Dendritic cell treated with granulocyte-macrophage colony-stimulating factor and Interleukin-4, amounts not matched to agents 40 ng/mL and 50 ng/mL, for 4 days (primary cell): ENCODE measurements at regions not wholly inside any gene's neighbourhood (a gene's known extent, or its start where the extent isn't known, plus 50 kb on each side); places are given as distances from the start of the nearest gene placed in this dataset.
"Not testable (repeated sequence)": the region's sequence is repeated elsewhere in the genome, so short reads cannot be mapped to it uniquely, and the experiment has no call there.

Experiments used
- H3K27ac Mint-ChIP-seq: one replicate; pipeline ENCODE4 v1.8.0; 2022; ENCODE audit warnings: mild to moderate bottlenecking, mixed read lengths
- H3K27me3 Mint-ChIP-seq: one replicate; pipeline ENCODE4 v1.8.0; 2022; ENCODE audit warnings: mild to moderate bottlenecking, mixed read lengths
- H3K36me3 Mint-ChIP-seq: one replicate; pipeline ENCODE4 v1.8.0; 2022; ENCODE audit warnings: low read depth, mixed read lengths
- H3K4me1 Mint-ChIP-seq: one replicate; pipeline ENCODE4 v1.8.0; 2022; ENCODE audit warnings: low read depth, mixed read lengths
- H3K4me3 Mint-ChIP-seq: one replicate; pipeline ENCODE4 v1.8.0; 2022; ENCODE audit warnings: mild to moderate bottlenecking, moderate library complexity, mixed read lengths
- H3K9me3 Mint-ChIP-seq: one replicate; pipeline ENCODE4 v1.8.0; 2022; ENCODE audit warnings: mixed read lengths
- intact Hi-C: fragments of 100-400 bp; cut with micrococcal nuclease; formaldehyde crosslinking; loops from one replicate; pipeline ENCODE4 v1.15.0; 2022

GRCh38 chr7:91474074-91474473 is 209.8 kb downstream of the FZD1 start:
- Mint-ChIP-seq H3K9me3 (peaks cover 28% of the 10 kb centered on the region), H3K27me3 (no peaks in the 10 kb centered on the region), H3K36me3 (no peaks in the 10 kb centered on the region), H3K4me1 (no peaks in the 10 kb centered on the region), H3K27ac (no peak overlapping the region), H3K4me3 (no peak overlapping the region)
- intact Hi-C loops: no loop called here

- H3K27ac Mint-ChIP-seq, intact Hi-C loops, H3K36me3 Mint-ChIP-seq, H3K4me1 Mint-ChIP-seq, H3K4me3 Mint-ChIP-seq, H3K27me3 Mint-ChIP-seq: not testable (repeated sequence)
- H3K9me3 Mint-ChIP-seq: peaks cover 36% of the 10 kb centered on the region
Measured at GRCh38 chr7:91480470-91480869, 216.2 kb downstream of the FZD1 start.

- H3K36me3 Mint-ChIP-seq: no peaks in the 10 kb centered on the region
- H3K4me1 Mint-ChIP-seq: no peaks in the 10 kb centered on the region
- intact Hi-C loops: no loop called here
- no peak overlapping the region for H3K4me3 Mint-ChIP-seq
- H3K27ac Mint-ChIP-seq: no peak overlapping the region
- H3K27me3 Mint-ChIP-seq: no peaks in the 10 kb centered on the region
- peaks cover 6% of the 10 kb centered on the region for H3K9me3 Mint-ChIP-seq
Measured at GRCh38 chr7:91491868-91492267, 227.6 kb downstream of the FZD1 start.

GRCh38 chr7:91492317-91492716 is 228.1 kb downstream of the FZD1 start:
- H3K9me3 Mint-ChIP-seq: peaks cover 11% of the 10 kb centered on the region
- H3K27me3 Mint-ChIP-seq: no peaks in the 10 kb centered on the region
- no peak overlapping the region for H3K27ac Mint-ChIP-seq
- H3K4me1 Mint-ChIP-seq: no peaks in the 10 kb centered on the region
- no peaks in the 10 kb centered on the region for H3K36me3 Mint-ChIP-seq
- H3K4me3 Mint-ChIP-seq: no peak overlapping the region
- intact Hi-C loops: no loop called here

- H3K36me3 Mint-ChIP-seq: no peaks in the 10 kb centered on the region
- H3K27me3 Mint-ChIP-seq: no peaks in the 10 kb centered on the region
- no peaks in the 10 kb centered on the region for H3K4me1 Mint-ChIP-seq
- intact Hi-C loops: no loop called here
- H3K27ac Mint-ChIP-seq: no peak overlapping the region
- H3K4me3 Mint-ChIP-seq: no peak overlapping the region
- H3K9me3 Mint-ChIP-seq: peaks cover 14% of the 10 kb centered on the region
Measured at GRCh38 chr7:91492773-91493172, 228.5 kb downstream of the FZD1 start.

GRCh38 chr7:91494450-91494849 is 230.2 kb downstream of the FZD1 start:
- Mint-ChIP-seq H3K9me3 (peaks cover 23% of the 10 kb centered on the region), H3K27ac (no peak overlapping the region), H3K27me3 (no peaks in the 10 kb centered on the region), H3K4me3 (no peak overlapping the region), H3K4me1 (no peaks in the 10 kb centered on the region), H3K36me3 (no peaks in the 10 kb centered on the region)
- intact Hi-C loops: no loop called here

GRCh38 chr7:91496251-91496820 is 232.1 kb downstream of the FZD1 start:
- no peaks in the 10 kb centered on the region for H3K27me3 Mint-ChIP-seq

GRCh38 chr7:91497277-91497676 is 233.0 kb downstream of the FZD1 start:
- peaks cover 45% of the 10 kb centered on the region for H3K9me3 Mint-ChIP-seq
- H3K4me3 Mint-ChIP-seq, H3K36me3 Mint-ChIP-seq, H3K27me3 Mint-ChIP-seq, H3K27ac Mint-ChIP-seq, intact Hi-C loops, H3K4me1 Mint-ChIP-seq: not testable (repeated sequence)

More at GRCh38 chr7:91496251-91496820, 232.1 kb downstream of the FZD1 start:
- Mint-ChIP-seq H3K27ac (no peak overlapping the region), H3K36me3 (no peaks in the 10 kb centered on the region), H3K4me1 (no peaks in the 10 kb centered on the region), H3K9me3 (peaks cover 37% of the 10 kb centered on the region), H3K4me3 (no peak overlapping the region)
- intact Hi-C loops: no loop called here

GRCh38 chr7:91503934-91504555 is 239.8 kb downstream of the FZD1 start:
- no peaks in the 10 kb centered on the region for H3K4me1 Mint-ChIP-seq
- H3K27ac Mint-ChIP-seq: no peak overlapping the region
- intact Hi-C loops: no loop called here
- peaks cover 22% of the 10 kb centered on the region for H3K9me3 Mint-ChIP-seq
- H3K4me3 Mint-ChIP-seq: no peak overlapping the region
- no peaks in the 10 kb centered on the region for H3K36me3 Mint-ChIP-seq
- no peaks in the 10 kb centered on the region for H3K27me3 Mint-ChIP-seq

- H3K27me3 Mint-ChIP-seq: no peaks in the 10 kb centered on the region
- H3K9me3 Mint-ChIP-seq: peaks cover 22% of the 10 kb centered on the region
- no peak overlapping the region for H3K27ac Mint-ChIP-seq
- no peaks in the 10 kb centered on the region for H3K4me1 Mint-ChIP-seq
- no peaks in the 10 kb centered on the region for H3K36me3 Mint-ChIP-seq
- H3K4me3 Mint-ChIP-seq: no peak overlapping the region
- intact Hi-C loops: no loop called here
Measured at GRCh38 chr7:91504919-91505318, 240.7 kb downstream of the FZD1 start.

- H3K36me3 Mint-ChIP-seq, H3K27me3 Mint-ChIP-seq, intact Hi-C loops, H3K27ac Mint-ChIP-seq, H3K4me1 Mint-ChIP-seq, H3K4me3 Mint-ChIP-seq, H3K9me3 Mint-ChIP-seq: not testable (repeated sequence)
Measured at GRCh38 chr7:91506966-91507365, 242.7 kb downstream of the FZD1 start.

GRCh38 chr7:91511861-91512260 is 247.6 kb downstream of the FZD1 start:
- intact Hi-C loops, H3K4me3 Mint-ChIP-seq, H3K27ac Mint-ChIP-seq, H3K27me3 Mint-ChIP-seq, H3K4me1 Mint-ChIP-seq, H3K36me3 Mint-ChIP-seq, H3K9me3 Mint-ChIP-seq: not testable (repeated sequence)

GRCh38 chr7:91512958-91513357 is 248.7 kb downstream of the FZD1 start:
- H3K36me3 Mint-ChIP-seq: no peaks in the 10 kb centered on the region
- intact Hi-C loops: no loop called here

GRCh38 chr7:91514591-91514990 is 250.4 kb downstream of the FZD1 start:
- no peaks in the 10 kb centered on the region for H3K36me3 Mint-ChIP-seq
- H3K9me3 Mint-ChIP-seq: no peaks in the 10 kb centered on the region
- no peaks in the 10 kb centered on the region for H3K27me3 Mint-ChIP-seq
- H3K27ac Mint-ChIP-seq: no peak overlapping the region
- peaks cover 17% of the 10 kb centered on the region for H3K4me1 Mint-ChIP-seq
- H3K4me3 Mint-ChIP-seq: no peak overlapping the region
- intact Hi-C loops: no loop called here

More at GRCh38 chr7:91512958-91513357, 248.7 kb downstream of the FZD1 start:
- Mint-ChIP-seq H3K27ac (no peak overlapping the region), H3K9me3 (no peaks in the 10 kb centered on the region), H3K27me3 (no peaks in the 10 kb centered on the region), H3K4me1 (peaks cover 2% of the 10 kb centered on the region), H3K4me3 (no peak overlapping the region)

- intact Hi-C loops: no loop called here
- Mint-ChIP-seq H3K4me3 (no peak overlapping the region), H3K27me3 (no peaks in the 10 kb centered on the region), H3K36me3 (no peaks in the 10 kb centered on the region), H3K9me3 (no peaks in the 10 kb centered on the region), H3K4me1 (peaks cover 28% of the 10 kb centered on the region), H3K27ac (no peak overlapping the region)
Measured at GRCh38 chr7:91515961-91516360, 251.7 kb downstream of the FZD1 start.
